ENCODE measurements at regions not wholly inside any gene's neighbourhood (a gene's known extent, or its start where the extent isn't known, plus 50 kb on each side); places are given as distances from the start of the nearest gene placed in this dataset.

- peak; percentile 38 for DNase-seq (ENCODE audit: low spot score)
These were observed 207.4 kb upstream of the JADE1 start for GRCh38 chr4:128601991-128602695.

- no peak for DNase-seq (ENCODE audit: low spot score)
These were observed 208.3 kb upstream of the JADE1 start for GRCh38 chr4:128600996-128601871.

- no peak for DNase-seq (ENCODE audit: low spot score)
These were observed 209.1 kb upstream of the JADE1 start for GRCh38 chr4:128600410-128600809.

- no peak for DNase-seq (ENCODE audit: low spot score)
These were observed 212.0 kb upstream of the JADE1 start for GRCh38 chr4:128597500-128597899.

GRCh38 chr4:128596853-128597252 is 212.6 kb upstream of the JADE1 start:
- no peak for DNase-seq (ENCODE audit: low spot score)

- DNase-seq (ENCODE audit: low spot score): no peak
These were observed 213.4 kb upstream of the JADE1 start for GRCh38 chr4:128596115-128596514.

GRCh38 chr4:128591482-128591881 is 218.0 kb upstream of the JADE1 start:
- no peak for DNase-seq (ENCODE audit: low spot score)

- no peak for DNase-seq (ENCODE audit: low spot score)
These were observed 218.7 kb upstream of the JADE1 start for GRCh38 chr4:128590773-128591172.

- DNase-seq (ENCODE audit: low spot score): no peak
These were observed 219.3 kb upstream of the JADE1 start for GRCh38 chr4:128590034-128590740.

GRCh38 chr4:128589384-128589965 is 220.0 kb upstream of the JADE1 start:
- no peak for DNase-seq (ENCODE audit: low spot score)

GRCh38 chr4:128587382-128587781 is 222.1 kb upstream of the JADE1 start:
- no peak for DNase-seq (ENCODE audit: low spot score)

- no peak for DNase-seq (ENCODE audit: low spot score)
These were observed 225.5 kb upstream of the JADE1 start for GRCh38 chr4:128583753-128584712.

GRCh38 chr4:128582427-128582870 is 227.1 kb upstream of the JADE1 start:
- DNase-seq (ENCODE audit: low spot score): no peak

- no peak for DNase-seq (ENCODE audit: low spot score)
These were observed 230.2 kb upstream of the JADE1 start for GRCh38 chr4:128579154-128579853.

- DNase-seq (ENCODE audit: low spot score): peak; percentile 69
These were observed 234.8 kb upstream of the JADE1 start for GRCh38 chr4:128574706-128575105.

GRCh38 chr4:128573781-128574508 is 235.6 kb upstream of the JADE1 start:
- no peak for DNase-seq (ENCODE audit: low spot score)

GRCh38 chr4:128572778-128573241 is 236.7 kb upstream of the JADE1 start:
- no peak for DNase-seq (ENCODE audit: low spot score)

- no peak for DNase-seq (ENCODE audit: low spot score)
These were observed 237.8 kb upstream of the JADE1 start for GRCh38 chr4:128571747-128572146.

GRCh38 chr4:128570387-128570975 is 239.0 kb upstream of the JADE1 start:
- DNase-seq (ENCODE audit: low spot score): no peak
